K562 (cell line): ENCODE measurements at regions not wholly inside any gene's neighbourhood (a gene's known extent, or its start where the extent isn't known, plus 50 kb on each side); places are given as distances from the start of the nearest gene placed in this dataset.

Experiments used
- ATAC-seq: fragments of 200-7000 bp; cut with Tn5 transposase; 3 replicates; pipeline ENCODE4 v1.9.1; 2020; ENCODE audit warnings: moderate library complexity
- BruUV-seq: library from RNA; stranded (reverse); fragments of 400-500 nt; replicated peaks from 2 replicates; lab custom pipeline; 2021; lab: Mats Ljungman, UMichigan
- CTCF ChIA-PET: fragments of 300-600 bp; formaldehyde crosslinking; extraction: SDS; loops from one replicate; lab custom pipeline; 2021; ENCODE audit warnings: low intra/inter-chr PET ratio; lab: Yijun Ruan, JAX
- POLR2A ChIA-PET: fragments of 300-600, 350-650 bp; sonication (Branson Sonifier 250); formaldehyde crosslinking; extraction: SDS; loops from one replicate; lab custom pipeline; 2021; ENCODE audit warnings: antibody characterized with exemption, inconsistent platforms; lab: Yijun Ruan, JAX
- DNase-seq, 4 experiments: peaks; one replicate each; pipeline versions ENCODE4 v3.0.0 to v3.0.0-alpha.2; 2011 to 2018; ENCODE audit warnings: low spot score in 3 of 4, mixed read lengths in 3 of 4; ENCODE audit errors: extremely low read depth in 1 of 4
- FAIRE-seq: peaks from 2 replicates; lab custom pipeline; 2011; peaks lifted over from hg19 to GRCh38; lab: Jason Lieb, UNC
- H2AFZ ChIP-seq: 2 replicates; pipeline ENCODE4 v1.6.0; 2011; ENCODE audit warnings: low read depth, low read length, control low read depth, inconsistent platforms
- H3K27ac ChIP-seq: fragments of 200-600 bp; 3 replicates; pipeline ENCODE4 v1.8.0; 2011; ENCODE audit warnings: low read depth, mild to moderate bottlenecking, control low read depth, inconsistent platforms, low read length, moderate library complexity, mixed read lengths; ENCODE audit errors: extremely low read depth
- H3K27me3 ChIP-seq, 2 experiments: fragments of 300-600 bp in 1 of 2; 2 replicates in 1 of 2; 3 replicates in 1 of 2; pipeline versions ENCODE4 v1.6.0 to v1.8.0; 2011; ENCODE audit warnings: inconsistent platforms in 2 of 2, low read length in 2 of 2, mild to moderate bottlenecking in 1 of 2, mixed read lengths in 1 of 2, moderate library complexity in 1 of 2; ENCODE audit not compliant: control insufficient read depth in 2 of 2, insufficient read depth in 2 of 2
- H3K36me3 ChIP-seq: fragments of 300-600 bp; 3 replicates; pipeline ENCODE4 v1.8.0; 2011; ENCODE audit warnings: mild to moderate bottlenecking, low read length, inconsistent platforms; ENCODE audit not compliant: control insufficient read depth, insufficient read depth
- H3K4me1 ChIP-seq, 2 experiments: fragments of 200-600 bp in 1 of 2; replicated peaks in 1 of 2; 2 replicates in 1 of 2; 3 replicates in 1 of 2; pipeline versions ENCODE4 v1.5.1 to v1.8.0; 2011; ENCODE audit warnings: inconsistent platforms in 2 of 2, low read length in 2 of 2, mild to moderate bottlenecking in 1 of 2, mixed read lengths in 1 of 2, moderate library complexity in 1 of 2; ENCODE audit not compliant: control insufficient read depth in 2 of 2, insufficient read depth in 2 of 2
- H3K4me2 ChIP-seq: 2 replicates; pipeline ENCODE4 v1.6.1; 2011; ENCODE audit warnings: low read length, control low read depth, inconsistent platforms, mixed read lengths; ENCODE audit not compliant: insufficient read depth
- H3K4me3 ChIP-seq: fragments of 200-600 bp; sonication (generic), shearing (Covaris generic); 2 replicates; pipeline ENCODE4 v1.5.1; 2016; ENCODE audit warnings: control low read depth, inconsistent platforms
- H3K79me2 ChIP-seq: fragments of 200-600 bp; 3 replicates; pipeline ENCODE4 v1.8.0; 2011; ENCODE audit warnings: low read length, inconsistent platforms; ENCODE audit not compliant: control insufficient read depth, insufficient read depth
- H3K9ac ChIP-seq, 2 experiments: 2 replicates each; pipeline versions ENCODE4 v1.6.0 to v1.6.1; 2011; ENCODE audit warnings: low read depth in 2 of 2, low read length in 2 of 2, control low read depth in 1 of 2, inconsistent platforms in 1 of 2, mild to moderate bottlenecking in 1 of 2, mixed read lengths in 1 of 2; ENCODE audit not compliant: insufficient read depth in 1 of 2
- H3K9me1 ChIP-seq: one replicate; pipeline ENCODE4 v1.6.0; 2011; ENCODE audit warnings: inconsistent platforms, mild to moderate bottlenecking, low read length, moderate library complexity; ENCODE audit not compliant: control insufficient read depth, insufficient read depth
- H3K9me3 ChIP-seq: replicated peaks from 2 replicates; pipeline ENCODE4 v1.5.1; 2011; ENCODE audit warnings: low read depth, low read length, inconsistent platforms; ENCODE audit not compliant: control insufficient read depth, insufficient read depth
- H4K20me1 ChIP-seq: replicated peaks from 2 replicates; pipeline ENCODE4 v1.6.1; 2011; ENCODE audit warnings: low read length, inconsistent platforms, mixed read lengths; ENCODE audit not compliant: control insufficient read depth, insufficient read depth
- ILF3 ChIP-seq: fragments of 450-650 bp; IDR thresholded peaks from 2 replicates; pipeline ENCODE4 v1.6.1; 2018; ENCODE audit warnings: antibody characterized with exemption, mild to moderate bottlenecking, moderate library complexity, borderline replicate concordance
- MCM5 ChIP-seq: fragments of 450-650 bp; IDR thresholded peaks from 2 replicates; pipeline ENCODE4 v1.6.1; 2016; ENCODE audit warnings: low read depth
- PML ChIP-seq: IDR thresholded peaks from 2 replicates; pipeline ENCODE4 v1.6.1; 2012; ENCODE audit warnings: low read length, inconsistent platforms
- POLR2H ChIP-seq: IDR thresholded peaks from 2 replicates; pipeline ENCODE4 v1.6.1; 2016; ENCODE audit warnings: missing genetic modification characterization, low read depth, mild to moderate bottlenecking, control low read depth, missing compliant biosample characterization, moderate library complexity
- SIX5 ChIP-seq, 2 experiments: IDR thresholded peaks; 2 replicates each; pipeline ENCODE4 v1.6.1; 2011; ENCODE audit warnings: low read length in 2 of 2, borderline replicate concordance in 1 of 2, low read depth in 1 of 2, mild to moderate bottlenecking in 1 of 2, moderate library complexity in 1 of 2; ENCODE audit not compliant: insufficient read depth in 1 of 2
- ZNF239 ChIP-seq: fragments of 250-450 bp; sonication (Bioruptor Pico); IDR thresholded peaks from 2 replicates; pipeline ENCODE4 v1.4.0; 2020; ENCODE audit warnings: mild to moderate bottlenecking
- ZNF780A ChIP-seq: fragments of 250-450 bp; sonication (Bioruptor Pico); IDR thresholded peaks from 2 replicates; pipeline ENCODE4 v1.5.0; 2021; ENCODE audit warnings: mild to moderate bottlenecking
- whole genome bisulfite sequencing: fragments of 100-300 bp; shearing (Covaris generic); methylation state at CpG from one replicate; pipeline ENCODE4 v1.1.6; 2016; ENCODE audit warnings: low coverage, mixed read lengths; ENCODE audit not compliant: insufficient coverage; ENCODE audit errors: missing lambda C conversion rate; 5-methylcytosine and 5-hydroxymethylcytosine counted together
- in situ Hi-C: fragments of 300-500 bp; cut with MboI; formaldehyde crosslinking; loops from 4 replicates; pipeline ENCODE4 v1.15.0; 2018; ENCODE audit warnings: inconsistent platforms, mixed read lengths
- intact Hi-C: fragments of 100-400 bp; cut with micrococcal nuclease; formaldehyde crosslinking; loops from 2 replicates; pipeline ENCODE4 v1.14.2; 2022
- TF ChIP-seq, protein P1 (sequence below): fragments of 450-650 bp; IDR thresholded peaks from 2 replicates; pipeline ENCODE4 v1.6.1; 2018; ENCODE audit warnings: mild to moderate bottlenecking, low read depth; ENCODE audit not compliant: partially characterized antibody

DNA sequence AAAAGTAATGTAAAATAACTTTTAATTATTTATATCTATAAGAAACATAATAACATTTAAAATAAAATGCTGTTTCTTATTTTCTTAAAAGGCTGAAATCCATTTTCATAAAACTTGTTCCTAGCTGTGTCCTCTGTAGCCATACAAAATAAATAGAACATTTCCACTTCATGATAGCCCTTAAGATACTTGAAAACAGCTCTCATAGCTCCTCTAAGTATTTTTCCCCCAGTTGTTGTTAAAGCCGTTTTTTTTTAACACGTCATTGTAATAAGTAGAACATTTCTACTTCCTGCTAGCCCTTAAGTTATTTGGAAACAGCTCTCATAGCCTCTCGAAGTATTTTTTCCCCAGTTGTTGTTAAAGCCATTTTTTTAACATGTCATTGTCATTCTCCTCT lies 97.3 kb upstream of the SOX3 start (continued):
- TF ChIP-seq, protein P1, sequence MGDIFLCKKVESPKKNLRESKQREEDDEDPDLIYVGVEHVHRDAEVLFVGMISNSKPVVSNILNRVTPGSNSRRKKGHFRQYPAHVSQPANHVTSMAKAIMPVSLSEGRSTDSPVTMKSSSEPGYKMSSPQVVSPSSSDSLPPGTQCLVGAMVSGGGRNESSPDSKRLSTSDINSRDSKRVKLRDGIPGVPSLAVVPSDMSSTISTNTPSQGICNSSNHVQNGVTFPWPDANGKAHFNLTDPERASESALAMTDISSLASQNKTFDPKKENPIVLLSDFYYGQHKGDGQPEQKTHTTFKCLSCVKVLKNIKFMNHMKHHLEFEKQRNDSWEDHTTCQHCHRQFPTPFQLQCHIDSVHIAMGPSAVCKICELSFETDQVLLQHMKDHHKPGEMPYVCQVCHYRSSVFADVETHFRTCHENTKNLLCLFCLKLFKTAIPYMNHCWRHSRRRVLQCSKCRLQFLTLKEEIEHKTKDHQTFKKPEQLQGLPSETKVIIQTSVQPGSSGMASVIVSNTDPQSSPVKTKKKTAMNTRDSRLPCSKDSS, result no peak
- TF ChIP-seq ZNF780A (CRISPR knock-in tag), result no peak
- no peak for TF ChIP-seq PML

DNA sequence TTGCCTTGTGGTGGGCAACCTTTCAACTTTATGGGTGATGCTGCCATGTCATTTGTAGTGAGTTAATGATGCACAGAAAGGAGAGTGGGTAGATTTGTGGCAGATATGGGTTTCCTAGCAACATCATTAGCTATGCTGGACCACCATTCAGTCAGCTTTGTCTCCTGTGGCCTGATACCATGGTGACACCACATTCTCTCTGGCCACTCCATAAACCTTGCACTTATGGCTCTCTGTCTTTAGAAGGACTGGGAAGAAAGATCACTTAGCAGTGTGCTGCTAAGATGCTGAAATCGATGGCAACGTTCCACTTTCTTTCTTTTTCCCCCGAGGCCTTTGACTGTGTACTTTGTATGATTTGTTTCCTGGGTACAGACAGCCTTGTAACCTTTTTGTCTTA lies 95.0 kb upstream of the SOX3 start:
- H3K4me3 ChIP-seq, result no peak overlapping the region
- POLR2A ChIA-PET, result interaction anchor here (0.5 kb wide), 1 partner anchor 146 kb away, joined by 3 read pairs; no protein-coding TSS in a partner anchor
- H3K36me3 ChIP-seq, result no peaks in the 10 kb centered on the region
- H3K27ac ChIP-seq, result no peak overlapping the region
- no peak for DNase-seq
- no peak for ATAC-seq
- H3K27me3 ChIP-seq, result no peaks in the 10 kb centered on the region
- no peak for FAIRE-seq
- H3K9me1 ChIP-seq, result no peaks in the 10 kb centered on the region
- no TSS peak for BruUV-seq
- no peaks in the 10 kb centered on the region for H3K4me1 ChIP-seq
- intact Hi-C loops (no loop called here), in situ Hi-C loops (no loop called here)
- CTCF ChIA-PET, result no interaction called here
- no peaks in the 10 kb centered on the region for H3K79me2 ChIP-seq
- no peak overlapping the region for H2AFZ ChIP-seq
- H4K20me1 ChIP-seq, result no peaks in the 10 kb centered on the region
- H3K9me3 ChIP-seq, result no peaks in the 10 kb centered on the region
- H3K4me2 ChIP-seq, result no peak overlapping the region
- TF ChIP-seq SIX5 (IDR thresholded peaks at IDR 0.05; ENCODE audit: borderline replicate concordance in 1 of 2, insufficient read depth in 1 of 2, low read depth in 1 of 2, low read length in 2 of 2) (no peak), MCM5 (no peak), ZNF239 (CRISPR knock-in tag) (no peak), ILF3 (no peak), POLR2H (tag) (no peak)
- WGBS, result 0% methylated on average over 3 of the region's 3 CpGs
- H3K9ac ChIP-seq, result no peak overlapping the region
